ENCODE measurements at regions not wholly inside any gene's neighbourhood (a gene's known extent, or its start where the extent isn't known, plus 50 kb on each side); places are given as distances from the start of the nearest gene placed in this dataset.

GRCh38 chr5:114729986-114730385 lies 368.1 kb downstream of the KCNN2 start:
- TF ChIP-seq CTCF (IDR thresholded peaks at IDR 0.05) (no peak), POLR2AphosphoS5 (IDR thresholded peaks at IDR 0.05) (no peak), POLR2A (IDR thresholded peaks at IDR 0.05; ENCODE audit: low read depth) (no peak)

Measured in esophagus muscularis mucosa (tissue), 3 donors.